Chondrocyte (in vitro differentiated cells): ENCODE measurements at regions not wholly inside any gene's neighbourhood (a gene's known extent, or its start where the extent isn't known, plus 50 kb on each side); places are given as distances from the start of the nearest gene placed in this dataset.
"Not testable (repeated sequence)": the region's sequence is repeated elsewhere in the genome, so short reads cannot be mapped to it uniquely, and the experiment has no call there.

ENCODE experiments used
- DNase-seq: peaks from one replicate; pipeline ENCODE4 v3.0.0; 2021; ENCODE audit warnings: mixed read lengths, low spot score
- H3K27ac Mint-ChIP-seq: one replicate; pipeline ENCODE4 v1.8.0; 2021; ENCODE audit warnings: mild to moderate bottlenecking, moderate library complexity, mixed read lengths; ENCODE audit not compliant: unreplicated experiment
- H3K27me3 Mint-ChIP-seq: 2 replicates; pipeline ENCODE4 v1.8.0; 2021; ENCODE audit warnings: low read depth, mixed read lengths
- H3K36me3 Mint-ChIP-seq: 2 replicates; pipeline ENCODE4 v1.8.0; 2021; ENCODE audit warnings: low read depth, mixed read lengths
- H3K4me1 Mint-ChIP-seq: 2 replicates; pipeline ENCODE4 v1.8.0; 2021; ENCODE audit warnings: low read depth, mild to moderate bottlenecking, mixed read lengths
- H3K4me3 Mint-ChIP-seq: one replicate; pipeline ENCODE4 v1.8.0; 2021; ENCODE audit warnings: mild to moderate bottlenecking, moderate library complexity, mixed read lengths; ENCODE audit not compliant: unreplicated experiment
- H3K9me3 Mint-ChIP-seq: 2 replicates; pipeline ENCODE4 v1.8.0; 2021; ENCODE audit warnings: low read depth, mixed read lengths
- CTCF ChIP-seq: fragments of 200-600 bp; sonication (generic); IDR thresholded peaks from 2 replicates; pipeline ENCODE4 v1.5.0; 2021; ENCODE audit warnings: antibody characterized with exemption, mild to moderate bottlenecking, moderate library complexity

DNA sequence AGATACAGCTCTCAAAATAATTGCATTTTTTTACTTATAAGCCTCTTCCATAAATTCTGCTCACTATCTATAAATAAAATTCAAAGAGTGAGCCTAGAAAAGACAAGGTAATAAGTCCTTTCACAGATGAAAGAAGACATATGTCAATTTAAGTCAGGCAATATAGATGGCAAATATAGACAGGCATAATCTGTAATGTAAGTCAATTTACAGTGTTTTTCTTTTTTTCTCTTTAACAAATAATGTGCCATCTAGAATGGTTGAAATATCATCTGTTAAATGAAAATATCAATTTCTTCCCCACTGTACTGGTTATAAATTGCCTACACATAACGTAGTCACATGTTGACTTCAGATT lies 1409.2 kb upstream of the GOT2 start:
- no peak for DNase-seq
- Mint-ChIP-seq H3K9me3 (peaks cover 14% of the 10 kb centered on the region), H3K4me1 (peaks cover 21% of the 10 kb centered on the region), H3K27me3 (no peaks in the 10 kb centered on the region), H3K27ac (peak overlapping the region; percentile 62), H3K4me3 (no peak overlapping the region), H3K36me3 (peaks cover 1% of the 10 kb centered on the region)
- no peak for TF ChIP-seq CTCF

GRCh38 chr16:60142619-60143347 lies 1408.7 kb upstream of the GOT2 start:
- Mint-ChIP-seq H3K36me3 (peaks cover 1% of the 10 kb centered on the region), H3K9me3 (peaks cover 14% of the 10 kb centered on the region), H3K4me3 (no peak overlapping the region), H3K27me3 (no peaks in the 10 kb centered on the region), H3K27ac (peak overlapping the region; percentile 84), H3K4me1 (peaks cover 21% of the 10 kb centered on the region)
- DNase-seq = no peak
- no peak for TF ChIP-seq CTCF

- peaks cover 3% of the 10 kb centered on the region for H3K36me3 Mint-ChIP-seq
- no peak overlapping the region for H3K27ac Mint-ChIP-seq
- no peaks in the 10 kb centered on the region for H3K27me3 Mint-ChIP-seq
- H3K4me3 Mint-ChIP-seq = no peak overlapping the region
- peaks cover 38% of the 10 kb centered on the region for H3K9me3 Mint-ChIP-seq
- peaks cover 12% of the 10 kb centered on the region for H3K4me1 Mint-ChIP-seq
- DNase-seq = no peak
- TF ChIP-seq CTCF = no peak
Measured at GRCh38 chr16:60137891-60138290, 1403.8 kb upstream of the GOT2 start.

DNA sequence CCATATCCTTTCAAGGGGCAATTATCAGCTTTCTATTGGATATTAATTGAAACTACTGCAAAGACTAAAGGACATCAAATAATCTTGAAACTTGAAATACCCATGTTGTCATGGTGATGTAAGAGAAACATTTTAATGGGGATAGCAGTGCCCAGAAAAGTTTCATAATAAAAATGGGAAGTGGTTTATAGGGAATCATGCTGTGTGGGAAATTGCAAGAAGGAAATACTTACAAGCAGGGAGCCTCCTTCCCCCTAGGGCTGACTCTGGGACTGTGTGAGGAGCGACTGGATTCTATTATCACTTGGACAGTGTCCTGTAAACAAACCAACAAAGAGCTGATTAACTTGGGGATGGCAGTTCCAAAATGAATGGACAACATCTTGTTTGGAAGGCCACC lies 1393.1 kb upstream of the GOT2 start:
- Mint-ChIP-seq H3K9me3 (no peaks in the 10 kb centered on the region), H3K27ac (no peak overlapping the region), H3K4me1 (no peaks in the 10 kb centered on the region), H3K36me3 (no peaks in the 10 kb centered on the region), H3K4me3 (no peak overlapping the region), H3K27me3 (no peaks in the 10 kb centered on the region)
- no peak for DNase-seq
- TF ChIP-seq CTCF = no peak

DNA sequence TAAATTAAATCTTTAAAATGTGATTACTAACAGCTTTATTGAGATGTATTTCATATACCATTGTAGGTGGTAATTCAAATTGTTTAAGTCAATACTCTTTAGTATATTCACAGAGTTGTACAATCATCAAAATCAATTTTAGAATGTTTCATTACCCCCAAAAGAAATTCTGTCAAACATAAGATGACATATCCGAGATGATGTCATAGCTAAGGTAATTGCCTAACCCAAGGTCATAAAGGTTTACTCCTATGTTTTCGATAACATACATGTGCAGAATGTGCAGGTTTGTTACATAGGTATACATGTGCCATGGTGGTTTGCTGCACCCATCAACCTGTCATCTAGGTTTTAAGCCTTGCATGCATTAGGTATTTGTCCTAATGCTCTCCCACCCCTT lies 1392.0 kb upstream of the GOT2 start:
- H3K36me3 Mint-ChIP-seq, H3K27ac Mint-ChIP-seq, H3K4me3 Mint-ChIP-seq, H3K9me3 Mint-ChIP-seq, H3K4me1 Mint-ChIP-seq, H3K27me3 Mint-ChIP-seq, DNase-seq: not testable (repeated sequence)

- Mint-ChIP-seq H3K4me3 (no peak overlapping the region), H3K27ac (no peak overlapping the region), H3K9me3 (no peaks in the 10 kb centered on the region), H3K27me3 (no peaks in the 10 kb centered on the region), H3K4me1 (no peaks in the 10 kb centered on the region), H3K36me3 (no peaks in the 10 kb centered on the region)
- no peak for DNase-seq
- no peak for TF ChIP-seq CTCF
Measured at GRCh38 chr16:60123392-60124023, 1389.4 kb upstream of the GOT2 start.
